HEK293 (cell line): ENCODE measurements at regions not wholly inside any gene's neighbourhood (a gene's known extent, or its start where the extent isn't known, plus 50 kb on each side); places are given as distances from the start of the nearest gene placed in this dataset.

Source experiments
- TRIM28 ChIP-seq: IDR thresholded peaks from 2 replicates; pipeline ENCODE4 v1.6.1; 2011; ENCODE audit warnings: low read length, control low read depth, borderline replicate concordance
- ZBTB17 ChIP-seq: fragments of 450-650 bp; formaldehyde crosslinking; IDR thresholded peaks from 2 replicates; pipeline ENCODE4 v1.5.1; 2016; ENCODE audit warnings: missing biosample characterization, missing genetic modification characterization
- ZBTB7A ChIP-seq: fragments of 450-650 bp; formaldehyde crosslinking; IDR thresholded peaks from 2 replicates; pipeline ENCODE4 v1.5.1; 2016; ENCODE audit warnings: low read depth, missing biosample characterization, missing genetic modification characterization
- ZFP41 ChIP-seq: fragments of 450-650 bp; formaldehyde crosslinking; IDR thresholded peaks from 2 replicates; pipeline ENCODE4 v1.5.1; 2016; ENCODE audit warnings: missing biosample characterization, missing genetic modification characterization, borderline replicate concordance
- ZNF114 ChIP-seq: fragments of 450-650 bp; formaldehyde crosslinking; IDR thresholded peaks from 2 replicates; pipeline ENCODE4 v1.5.0; 2017; ENCODE audit warnings: missing biosample characterization, missing genetic modification characterization
- ZNF274 ChIP-seq, 2 experiments: fragments of 200-500 bp in 1 of 2; fragments of 450-650 bp in 1 of 2; sonication (Bioruptor generic) in 1 of 2; formaldehyde crosslinking in 1 of 2; IDR thresholded peaks; 2 replicates each; pipeline versions ENCODE4 v1.5.1 to v1.6.1; 2014 to 2016; ENCODE audit warnings: borderline replicate concordance in 1 of 2, inconsistent platforms in 1 of 2, low read length in 1 of 2, missing biosample characterization in 1 of 2, missing genetic modification characterization in 1 of 2
- ZNF596 ChIP-seq: fragments of 450-650 bp; IDR thresholded peaks from 2 replicates; pipeline ENCODE4 v1.5.0; 2018; ENCODE audit warnings: missing biosample characterization, mild to moderate bottlenecking, missing genetic modification characterization, moderate library complexity
- ZNF626 ChIP-seq: fragments of 450-650 bp; sonication (Bioruptor Pico); formaldehyde crosslinking; IDR thresholded peaks from 2 replicates; pipeline ENCODE4 v1.5.1; 2018; ENCODE audit warnings: missing biosample characterization, missing genetic modification characterization, inconsistent platforms
- ZNF670 ChIP-seq: fragments of 450-650 bp; formaldehyde crosslinking; IDR thresholded peaks from 2 replicates; pipeline ENCODE4 v1.5.1; 2016; ENCODE audit warnings: missing biosample characterization, missing genetic modification characterization, low read depth
- TF ChIP-seq, protein P1 (sequence below): fragments of 450-650 bp; formaldehyde crosslinking; IDR thresholded peaks from 2 replicates; pipeline ENCODE4 v1.5.1; 2017; ENCODE audit warnings: missing biosample characterization, missing genetic modification characterization
- TF ChIP-seq, protein P2 (sequence below): fragments of 450-650 bp; formaldehyde crosslinking; IDR thresholded peaks from 2 replicates; pipeline ENCODE4 v1.5.1; 2016; ENCODE audit warnings: missing biosample characterization, missing genetic modification characterization
- TF ChIP-seq, protein P3 (sequence below): fragments of 450-650 bp; formaldehyde crosslinking; IDR thresholded peaks from 2 replicates; pipeline ENCODE4 v1.5.1; 2016; ENCODE audit warnings: missing biosample characterization, missing genetic modification characterization

DNA sequence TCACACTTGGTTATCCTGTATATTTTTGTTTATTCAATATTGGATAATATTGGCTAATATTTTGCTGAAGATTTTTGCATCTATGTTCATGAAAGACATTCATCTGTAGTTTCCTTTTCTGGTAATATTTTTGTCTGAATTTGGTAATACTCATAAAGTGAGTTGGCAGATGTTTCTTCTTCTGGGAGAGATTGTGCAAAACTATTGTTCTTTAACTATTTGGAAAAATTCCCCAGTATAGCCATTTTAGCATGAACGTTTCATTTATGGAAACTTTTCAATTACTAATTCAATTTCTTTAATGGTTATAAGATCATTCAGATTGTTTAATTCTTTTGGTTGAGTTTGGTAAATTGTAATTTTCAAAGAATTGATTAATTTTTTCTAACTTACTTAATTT is 560.8 kb upstream of the FZD8 start:
- TF ChIP-seq ZNF114 (tag by site-specific recombination) (no peak), TRIM28 (no peak), ZNF626 (tag by site-specific recombination) (no peak), ZFP41 (tag by site-specific recombination) (no peak), ZNF596 (tag by site-specific recombination) (no peak), ZNF274 (IDR thresholded peaks at IDR 0.05; ENCODE audit: low read length) (no peak), ZNF274 (tag by site-specific recombination; IDR thresholded peaks at IDR 0.05; ENCODE audit: borderline replicate concordance) (no peak), ZBTB17 (tag by site-specific recombination) (no peak), ZBTB7A (tag by site-specific recombination) (no peak), ZNF670 (tag by site-specific recombination) (no peak)
- TF ChIP-seq, protein P1, sequence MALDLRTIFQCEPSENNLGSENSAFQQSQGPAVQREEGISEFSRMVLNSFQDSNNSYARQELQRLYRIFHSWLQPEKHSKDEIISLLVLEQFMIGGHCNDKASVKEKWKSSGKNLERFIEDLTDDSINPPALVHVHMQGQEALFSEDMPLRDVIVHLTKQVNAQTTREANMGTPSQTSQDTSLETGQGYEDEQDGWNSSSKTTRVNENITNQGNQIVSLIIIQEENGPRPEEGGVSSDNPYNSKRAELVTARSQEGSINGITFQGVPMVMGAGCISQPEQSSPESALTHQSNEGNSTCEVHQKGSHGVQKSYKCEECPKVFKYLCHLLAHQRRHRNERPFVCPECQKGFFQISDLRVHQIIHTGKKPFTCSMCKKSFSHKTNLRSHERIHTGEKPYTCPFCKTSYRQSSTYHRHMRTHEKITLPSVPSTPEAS (tag by site-specific recombination): no peak
- TF ChIP-seq, protein P2, sequence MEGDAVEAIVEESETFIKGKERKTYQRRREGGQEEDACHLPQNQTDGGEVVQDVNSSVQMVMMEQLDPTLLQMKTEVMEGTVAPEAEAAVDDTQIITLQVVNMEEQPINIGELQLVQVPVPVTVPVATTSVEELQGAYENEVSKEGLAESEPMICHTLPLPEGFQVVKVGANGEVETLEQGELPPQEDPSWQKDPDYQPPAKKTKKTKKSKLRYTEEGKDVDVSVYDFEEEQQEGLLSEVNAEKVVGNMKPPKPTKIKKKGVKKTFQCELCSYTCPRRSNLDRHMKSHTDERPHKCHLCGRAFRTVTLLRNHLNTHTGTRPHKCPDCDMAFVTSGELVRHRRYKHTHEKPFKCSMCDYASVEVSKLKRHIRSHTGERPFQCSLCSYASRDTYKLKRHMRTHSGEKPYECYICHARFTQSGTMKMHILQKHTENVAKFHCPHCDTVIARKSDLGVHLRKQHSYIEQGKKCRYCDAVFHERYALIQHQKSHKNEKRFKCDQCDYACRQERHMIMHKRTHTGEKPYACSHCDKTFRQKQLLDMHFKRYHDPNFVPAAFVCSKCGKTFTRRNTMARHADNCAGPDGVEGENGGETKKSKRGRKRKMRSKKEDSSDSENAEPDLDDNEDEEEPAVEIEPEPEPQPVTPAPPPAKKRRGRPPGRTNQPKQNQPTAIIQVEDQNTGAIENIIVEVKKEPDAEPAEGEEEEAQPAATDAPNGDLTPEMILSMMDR: no peak
- TF ChIP-seq, protein P3, sequence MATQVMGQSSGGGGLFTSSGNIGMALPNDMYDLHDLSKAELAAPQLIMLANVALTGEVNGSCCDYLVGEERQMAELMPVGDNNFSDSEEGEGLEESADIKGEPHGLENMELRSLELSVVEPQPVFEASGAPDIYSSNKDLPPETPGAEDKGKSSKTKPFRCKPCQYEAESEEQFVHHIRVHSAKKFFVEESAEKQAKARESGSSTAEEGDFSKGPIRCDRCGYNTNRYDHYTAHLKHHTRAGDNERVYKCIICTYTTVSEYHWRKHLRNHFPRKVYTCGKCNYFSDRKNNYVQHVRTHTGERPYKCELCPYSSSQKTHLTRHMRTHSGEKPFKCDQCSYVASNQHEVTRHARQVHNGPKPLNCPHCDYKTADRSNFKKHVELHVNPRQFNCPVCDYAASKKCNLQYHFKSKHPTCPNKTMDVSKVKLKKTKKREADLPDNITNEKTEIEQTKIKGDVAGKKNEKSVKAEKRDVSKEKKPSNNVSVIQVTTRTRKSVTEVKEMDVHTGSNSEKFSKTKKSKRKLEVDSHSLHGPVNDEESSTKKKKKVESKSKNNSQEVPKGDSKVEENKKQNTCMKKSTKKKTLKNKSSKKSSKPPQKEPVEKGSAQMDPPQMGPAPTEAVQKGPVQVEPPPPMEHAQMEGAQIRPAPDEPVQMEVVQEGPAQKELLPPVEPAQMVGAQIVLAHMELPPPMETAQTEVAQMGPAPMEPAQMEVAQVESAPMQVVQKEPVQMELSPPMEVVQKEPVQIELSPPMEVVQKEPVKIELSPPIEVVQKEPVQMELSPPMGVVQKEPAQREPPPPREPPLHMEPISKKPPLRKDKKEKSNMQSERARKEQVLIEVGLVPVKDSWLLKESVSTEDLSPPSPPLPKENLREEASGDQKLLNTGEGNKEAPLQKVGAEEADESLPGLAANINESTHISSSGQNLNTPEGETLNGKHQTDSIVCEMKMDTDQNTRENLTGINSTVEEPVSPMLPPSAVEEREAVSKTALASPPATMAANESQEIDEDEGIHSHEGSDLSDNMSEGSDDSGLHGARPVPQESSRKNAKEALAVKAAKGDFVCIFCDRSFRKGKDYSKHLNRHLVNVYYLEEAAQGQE (tag by site-specific recombination): no peak
